ENCODE measurements at regions not wholly inside any gene's neighbourhood (a gene's known extent, or its start where the extent isn't known, plus 50 kb on each side); places are given as distances from the start of the nearest gene placed in this dataset.

- no peak overlapping the region for H3K4me3 ChIP-seq (ENCODE audit: low read length)
- TF ChIP-seq CTCF (conservative IDR thresholded peaks at IDR 0.05; ENCODE audit: low read length) = no peak
- no peak for DNase-seq (ENCODE audit: low read depth)
These were observed 530.6 kb downstream of the KLF12 start for GRCh38 chr13:73603646-73604045.

GRCh38 chr13:73602295-73602694 is 531.9 kb downstream of the KLF12 start:
- no peak for TF ChIP-seq CTCF (conservative IDR thresholded peaks at IDR 0.05; ENCODE audit: low read length)
- no peak for DNase-seq (ENCODE audit: low read depth)
- no peak overlapping the region for H3K4me3 ChIP-seq (ENCODE audit: low read length)

- no peak overlapping the region for H3K4me3 ChIP-seq (ENCODE audit: low read length)
- TF ChIP-seq CTCF (conservative IDR thresholded peaks at IDR 0.05; ENCODE audit: low read length) = no peak
- DNase-seq (ENCODE audit: low read depth) = no peak
These were observed 532.5 kb downstream of the KLF12 start for GRCh38 chr13:73601708-73602107.

GRCh38 chr13:73599232-73600128 is 534.7 kb downstream of the KLF12 start:
- no peak overlapping the region for H3K4me3 ChIP-seq (ENCODE audit: low read length)
- no peak for DNase-seq (ENCODE audit: low read depth)
- TF ChIP-seq CTCF (conservative IDR thresholded peaks at IDR 0.05; ENCODE audit: low read length) = no peak

GRCh38 chr13:73598020-73598712 is 536.0 kb downstream of the KLF12 start:
- no peak for DNase-seq (ENCODE audit: low read depth)
- no peak for TF ChIP-seq CTCF (conservative IDR thresholded peaks at IDR 0.05; ENCODE audit: low read length)
- no peak overlapping the region for H3K4me3 ChIP-seq (ENCODE audit: low read length)

- H3K4me3 ChIP-seq (ENCODE audit: low read length) = no peak overlapping the region
- no peak for TF ChIP-seq CTCF (conservative IDR thresholded peaks at IDR 0.05; ENCODE audit: low read length)
- DNase-seq (ENCODE audit: low read depth) = no peak
These were observed 537.6 kb downstream of the KLF5 start for GRCh38 chr13:73596382-73596781.

All from AG10803 (cell line).